Adrenal gland (tissue), 5 donors: ENCODE measurements at regions not wholly inside any gene's neighbourhood (a gene's known extent, or its start where the extent isn't known, plus 50 kb on each side); places are given as distances from the start of the nearest gene placed in this dataset.

Experiments
- POLR2A ChIP-seq, 2 donors: fragments of 450-650 bp; IDR thresholded peaks; one replicate each; pipeline ENCODE4 v1.6.1; 2017; ENCODE audit warnings: antibody characterized with exemption in 2 of 2, mild to moderate bottlenecking in 2 of 2, moderate library complexity in 1 of 2
- TF ChIP-seq, protein P1 (sequence below), 6 experiments: fragments of 450-650 bp in 4 of 6; fragments of 200-600 bp in 2 of 6; sonication (generic) in 1 of 6; IDR thresholded peaks; 1 replicate in 5 of 6; 2 replicates in 1 of 6; pipeline versions ENCODE4 v1.5.1 to v1.8.0; 2016 to 2021; ENCODE audit warnings: antibody characterized with exemption in 6 of 6, mild to moderate bottlenecking in 2 of 6, moderate library complexity in 1 of 6
- donor health status: DM: no; HTN: no; CAD: no.

DNA sequence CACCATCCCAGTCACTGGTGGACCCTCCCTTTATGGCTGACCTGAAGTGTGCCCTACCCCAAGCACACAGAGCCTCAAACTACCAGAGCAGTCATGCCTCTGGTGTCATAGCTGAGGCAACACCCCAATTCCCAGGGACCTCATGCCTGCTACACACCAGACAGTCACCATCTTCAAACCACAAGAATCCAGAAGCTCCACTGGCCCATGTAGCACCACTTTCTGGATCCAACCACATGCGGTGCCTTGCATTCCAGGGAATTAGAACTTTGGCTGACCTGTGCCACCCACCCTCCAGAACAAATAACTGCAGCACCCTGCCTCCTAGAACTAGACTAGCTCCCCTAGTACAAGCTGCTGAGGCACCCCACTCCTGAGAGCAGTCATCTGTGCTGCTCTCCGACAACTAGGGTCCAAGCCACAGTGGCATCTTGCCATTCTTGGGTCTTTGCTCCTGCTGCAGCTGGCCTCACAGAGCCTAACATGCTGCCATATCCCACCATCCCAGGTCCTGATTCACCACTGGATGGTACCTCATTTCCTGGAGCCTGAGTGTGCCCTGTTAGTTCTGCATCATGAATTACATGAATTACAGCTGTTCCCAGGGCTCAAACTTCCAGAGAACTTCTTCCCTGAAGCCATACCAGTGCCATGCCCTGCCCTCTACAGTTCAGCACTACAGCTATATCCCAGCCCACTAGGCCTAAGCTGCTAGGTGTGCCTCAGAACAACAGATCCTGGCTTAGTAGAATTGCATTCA, 243.8 kb upstream of the CHST9 start:
- TF ChIP-seq, protein P1, sequence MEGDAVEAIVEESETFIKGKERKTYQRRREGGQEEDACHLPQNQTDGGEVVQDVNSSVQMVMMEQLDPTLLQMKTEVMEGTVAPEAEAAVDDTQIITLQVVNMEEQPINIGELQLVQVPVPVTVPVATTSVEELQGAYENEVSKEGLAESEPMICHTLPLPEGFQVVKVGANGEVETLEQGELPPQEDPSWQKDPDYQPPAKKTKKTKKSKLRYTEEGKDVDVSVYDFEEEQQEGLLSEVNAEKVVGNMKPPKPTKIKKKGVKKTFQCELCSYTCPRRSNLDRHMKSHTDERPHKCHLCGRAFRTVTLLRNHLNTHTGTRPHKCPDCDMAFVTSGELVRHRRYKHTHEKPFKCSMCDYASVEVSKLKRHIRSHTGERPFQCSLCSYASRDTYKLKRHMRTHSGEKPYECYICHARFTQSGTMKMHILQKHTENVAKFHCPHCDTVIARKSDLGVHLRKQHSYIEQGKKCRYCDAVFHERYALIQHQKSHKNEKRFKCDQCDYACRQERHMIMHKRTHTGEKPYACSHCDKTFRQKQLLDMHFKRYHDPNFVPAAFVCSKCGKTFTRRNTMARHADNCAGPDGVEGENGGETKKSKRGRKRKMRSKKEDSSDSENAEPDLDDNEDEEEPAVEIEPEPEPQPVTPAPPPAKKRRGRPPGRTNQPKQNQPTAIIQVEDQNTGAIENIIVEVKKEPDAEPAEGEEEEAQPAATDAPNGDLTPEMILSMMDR (IDR thresholded peaks at IDR 0.05): no peak
- no peak for TF ChIP-seq POLR2A (IDR thresholded peaks at IDR 0.05)
